ENCODE measurements at regions not wholly inside any gene's neighbourhood (a gene's known extent, or its start where the extent isn't known, plus 50 kb on each side); places are given as distances from the start of the nearest gene placed in this dataset.

GRCh38 chr9:86763791-86764190 lies 183.5 kb downstream of the GAS1 start:
- TF ChIP-seq EZH2 (IDR thresholded peaks at IDR 0.05; ENCODE audit: borderline replicate concordance), result no peak
- TF ChIP-seq EZH2phosphoT487 (IDR thresholded peaks at IDR 0.05; ENCODE audit: low read depth, severe bottlenecking, unreplicated experiment), result no peak

Data from hepatocyte (in vitro differentiated cells).